GM06990 (cell line): ENCODE measurements at regions not wholly inside any gene's neighbourhood (a gene's known extent, or its start where the extent isn't known, plus 50 kb on each side); places are given as distances from the start of the nearest gene placed in this dataset.
A peak's percentile ranks its signal among the peaks of the same experiment; 100 is the strongest.

Experiments
- DNase-seq: peaks from one replicate; pipeline ENCODE4 v3.0.0-alpha.2; 2011; ENCODE audit not compliant: insufficient read length; ENCODE audit errors: extremely low read depth
- H3K27me3 ChIP-seq: replicated peaks from 2 replicates; pipeline ENCODE4 v1.6.0; 2011; ENCODE audit warnings: low read length; ENCODE audit not compliant: control insufficient read depth, insufficient read depth
- H3K36me3 ChIP-seq: 2 replicates; pipeline ENCODE4 v1.5.1; 2011; ENCODE audit warnings: low read length; ENCODE audit not compliant: control insufficient read depth, insufficient read depth
- H3K4me3 ChIP-seq: replicated peaks from 2 replicates; pipeline ENCODE4 v1.5.1; 2011; ENCODE audit warnings: low read depth, mild to moderate bottlenecking, control low read depth, low read length
- TF ChIP-seq, protein P1 (sequence below): IDR thresholded peaks from 2 replicates; pipeline ENCODE4 v1.5.1; 2011; ENCODE audit warnings: low read length, control low read depth, mild to moderate bottlenecking, inconsistent platforms; ENCODE audit not compliant: insufficient read depth, poor library complexity, severe bottlenecking

DNA sequence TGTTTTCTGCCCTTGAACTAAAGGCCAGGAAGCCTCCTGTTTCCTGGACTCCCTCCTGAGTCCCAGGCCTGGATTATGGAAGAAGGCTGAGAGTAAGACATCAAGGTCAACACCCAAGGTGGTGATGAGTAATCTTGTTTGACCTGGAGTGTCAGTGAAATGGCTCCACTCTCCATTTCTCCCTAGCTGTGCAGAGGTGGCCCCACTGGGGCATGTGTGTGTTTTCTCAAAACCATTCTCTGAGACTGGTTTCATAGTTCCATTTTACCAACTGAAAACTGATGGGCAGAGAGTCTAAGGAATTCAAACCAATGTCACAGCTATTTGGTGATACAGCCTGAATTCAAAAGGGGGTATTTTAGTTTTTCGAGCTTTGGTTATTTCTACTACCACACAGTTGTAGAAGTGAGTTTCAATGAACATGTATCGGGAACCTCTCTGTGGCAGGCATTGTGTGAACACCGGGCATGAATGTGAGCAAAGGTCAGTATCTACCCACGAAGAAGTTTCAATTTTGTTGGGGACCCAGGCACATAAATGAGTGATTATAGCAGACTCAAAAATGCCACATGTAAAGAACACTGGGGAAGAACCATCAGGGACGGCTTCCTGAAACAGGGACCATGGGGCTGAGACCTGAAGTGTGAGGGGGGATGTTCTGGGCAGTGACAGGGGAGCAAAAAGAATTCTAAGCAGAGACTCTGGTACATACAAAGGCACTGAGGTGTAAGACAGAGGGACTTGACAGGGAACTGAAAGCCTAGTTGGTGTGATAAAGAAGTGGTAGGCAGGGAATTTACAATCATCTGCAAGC, 269.6 kb upstream of the KLF4 start:
- TF ChIP-seq, protein P1, sequence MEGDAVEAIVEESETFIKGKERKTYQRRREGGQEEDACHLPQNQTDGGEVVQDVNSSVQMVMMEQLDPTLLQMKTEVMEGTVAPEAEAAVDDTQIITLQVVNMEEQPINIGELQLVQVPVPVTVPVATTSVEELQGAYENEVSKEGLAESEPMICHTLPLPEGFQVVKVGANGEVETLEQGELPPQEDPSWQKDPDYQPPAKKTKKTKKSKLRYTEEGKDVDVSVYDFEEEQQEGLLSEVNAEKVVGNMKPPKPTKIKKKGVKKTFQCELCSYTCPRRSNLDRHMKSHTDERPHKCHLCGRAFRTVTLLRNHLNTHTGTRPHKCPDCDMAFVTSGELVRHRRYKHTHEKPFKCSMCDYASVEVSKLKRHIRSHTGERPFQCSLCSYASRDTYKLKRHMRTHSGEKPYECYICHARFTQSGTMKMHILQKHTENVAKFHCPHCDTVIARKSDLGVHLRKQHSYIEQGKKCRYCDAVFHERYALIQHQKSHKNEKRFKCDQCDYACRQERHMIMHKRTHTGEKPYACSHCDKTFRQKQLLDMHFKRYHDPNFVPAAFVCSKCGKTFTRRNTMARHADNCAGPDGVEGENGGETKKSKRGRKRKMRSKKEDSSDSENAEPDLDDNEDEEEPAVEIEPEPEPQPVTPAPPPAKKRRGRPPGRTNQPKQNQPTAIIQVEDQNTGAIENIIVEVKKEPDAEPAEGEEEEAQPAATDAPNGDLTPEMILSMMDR, result no peak
- DNase-seq, result no peak

DNA sequence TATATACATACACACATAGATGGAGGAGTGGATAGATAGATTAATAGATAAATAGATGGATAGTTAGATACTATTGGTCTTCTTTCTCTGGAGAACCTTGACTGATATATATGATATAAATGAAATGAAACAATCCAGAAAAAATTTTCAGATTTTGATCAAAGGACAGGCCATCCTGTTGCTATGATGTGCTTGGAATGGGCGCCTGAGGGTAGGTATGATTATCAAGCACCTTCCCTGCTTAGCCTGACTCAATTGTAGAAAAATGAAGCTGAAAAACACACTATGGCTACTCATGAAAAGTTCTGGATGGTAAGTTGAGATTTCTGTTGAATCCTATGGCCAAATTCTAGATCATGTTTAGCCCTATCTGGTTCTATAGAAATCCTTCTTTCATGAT, 266.5 kb upstream of the KLF4 start:
- TF ChIP-seq, protein P1, result no peak

More for the DNA sequence above, 269.6 kb upstream of the KLF4 start:
- Histone ChIP-seq H3K36me3 (no peaks in the 10 kb centered on the region), H3K27me3 (no peaks in the 10 kb centered on the region), H3K4me3 (no peak overlapping the region)

DNA sequence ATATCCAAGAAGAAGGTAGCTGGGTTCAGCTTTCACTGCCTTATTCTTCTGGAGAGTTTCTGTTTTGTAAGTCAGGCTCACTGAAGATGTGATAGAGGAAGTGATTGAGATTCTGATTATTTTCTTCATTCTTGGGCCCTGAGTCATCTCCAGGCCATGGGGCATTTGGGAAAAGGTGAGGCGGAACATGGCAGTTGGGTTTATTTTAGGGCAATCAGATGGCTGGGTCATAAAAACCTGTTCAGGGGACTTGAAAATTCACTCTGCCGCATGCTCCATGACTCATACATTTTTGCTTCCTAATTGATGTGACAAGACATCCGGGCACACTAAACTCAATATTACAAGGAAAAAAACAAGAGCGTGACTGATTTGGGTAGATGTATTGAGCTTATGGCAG, 265.7 kb upstream of the KLF4 start:
- TF ChIP-seq, protein P1, result no peak
- Histone ChIP-seq H3K4me3 (no peak overlapping the region), H3K36me3 (no peaks in the 10 kb centered on the region), H3K27me3 (no peaks in the 10 kb centered on the region)
- no peak for DNase-seq

More for the DNA sequence above, 266.5 kb upstream of the KLF4 start:
- H3K4me3 ChIP-seq, result no peak overlapping the region
- DNase-seq, result no peak
- H3K27me3 ChIP-seq, result no peaks in the 10 kb centered on the region
- H3K36me3 ChIP-seq, result no peaks in the 10 kb centered on the region

DNA sequence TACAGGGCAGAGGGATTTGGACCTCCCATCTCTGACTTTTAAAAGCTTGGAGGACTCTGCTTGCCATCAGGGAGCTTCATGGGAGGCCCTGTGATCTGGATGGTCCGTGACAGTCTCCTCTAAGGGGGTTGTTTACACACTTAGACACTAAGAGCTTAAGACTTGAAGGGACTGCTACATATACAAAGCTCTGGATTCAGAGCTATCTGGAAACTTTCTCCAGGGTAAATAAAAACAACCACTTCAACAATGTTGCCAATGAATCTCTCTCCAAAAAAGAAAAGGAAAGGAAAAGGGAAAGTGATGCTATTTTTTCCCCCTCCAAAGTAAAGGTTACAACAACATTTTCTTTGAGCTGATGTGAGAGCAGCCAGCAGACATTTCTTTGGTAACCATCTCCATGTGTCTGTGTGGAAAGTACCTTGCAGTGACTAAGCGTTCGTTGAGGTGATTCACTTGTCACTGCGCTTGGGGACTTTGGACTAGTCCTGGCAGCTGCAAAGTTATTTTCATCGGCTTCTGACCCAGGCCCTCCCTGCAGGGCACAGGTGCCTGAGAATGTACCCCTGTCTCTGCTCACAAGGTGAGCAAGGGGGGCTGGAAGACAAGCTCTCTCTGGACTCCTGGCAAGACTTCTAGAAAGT, 262.1 kb upstream of the KLF4 start:
- DNase-seq, result peak; percentile 22
- Histone ChIP-seq H3K36me3 (no peaks in the 10 kb centered on the region), H3K4me3 (no peak overlapping the region), H3K27me3 (no peaks in the 10 kb centered on the region)
- TF ChIP-seq, protein P1, result no peak

DNA sequence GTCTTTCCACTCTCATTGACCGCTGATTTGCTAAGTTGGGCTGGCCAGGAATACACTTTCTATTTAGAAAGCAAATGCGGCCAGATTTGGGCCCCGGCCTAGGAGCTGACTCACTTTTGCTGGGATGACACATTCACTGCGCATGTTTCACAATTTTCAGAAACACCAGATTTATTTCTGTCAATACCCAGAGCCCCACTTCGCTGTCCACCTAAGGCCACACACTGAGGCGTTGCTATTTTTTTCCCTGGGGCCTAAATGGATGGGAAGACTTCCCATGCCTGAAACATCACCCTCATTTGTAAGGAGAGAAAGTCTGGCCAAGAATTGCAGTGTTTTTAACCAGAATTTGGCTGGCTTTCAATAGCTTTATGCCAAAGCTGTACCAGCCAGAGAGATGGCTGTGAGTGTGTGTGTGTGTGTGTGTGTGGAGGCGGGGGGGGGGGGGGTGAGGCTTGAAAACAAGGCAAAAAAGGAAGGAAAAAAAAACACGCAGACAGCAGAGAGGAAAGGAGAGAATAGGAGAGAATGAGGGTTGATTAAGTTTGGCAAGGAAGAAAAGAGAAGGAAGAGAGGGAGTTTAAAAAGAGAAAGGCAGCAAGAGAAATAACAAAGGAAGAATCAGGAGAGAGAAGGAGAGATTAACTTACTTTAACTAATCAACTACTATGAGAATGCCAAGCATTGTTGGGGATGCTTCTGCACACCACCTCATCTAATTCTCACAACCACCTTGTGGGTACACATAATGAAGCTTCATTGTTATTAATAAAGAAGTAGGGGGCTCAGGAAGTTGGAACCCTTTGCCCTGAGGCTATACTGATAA, 261.4 kb upstream of the KLF4 start:
- DNase-seq, result no peak
- H3K27me3 ChIP-seq, result no peaks in the 10 kb centered on the region

More for the DNA sequence above, 261.4 kb upstream of the KLF4 start:
- Histone ChIP-seq H3K36me3 (no peaks in the 10 kb centered on the region), H3K4me3 (no peak overlapping the region)
- TF ChIP-seq, protein P1, result no peak
